Rectal smooth muscle tissue (tissue), 1 donor: ENCODE measurements at regions not wholly inside any gene's neighbourhood (a gene's known extent, or its start where the extent isn't known, plus 50 kb on each side); places are given as distances from the start of the nearest gene placed in this dataset.

Experiments used
- H3K27ac ChIP-seq: one replicate; pipeline ENCODE4 v1.7.0; 2013; ENCODE audit warnings: low read depth, low read length, inconsistent platforms
- H3K27me3 ChIP-seq: one replicate; pipeline ENCODE4 v1.7.0; 2013; ENCODE audit warnings: low read length; ENCODE audit not compliant: control insufficient read depth, insufficient read depth
- H3K36me3 ChIP-seq: one replicate; pipeline ENCODE4 v1.7.0; 2013; ENCODE audit warnings: low read length; ENCODE audit not compliant: control insufficient read depth, insufficient read depth
- H3K4me1 ChIP-seq: one replicate; pipeline ENCODE4 v1.7.0; 2013; ENCODE audit warnings: low read length; ENCODE audit not compliant: control insufficient read depth, insufficient read depth
- H3K4me3 ChIP-seq: one replicate; pipeline ENCODE4 v1.7.0; 2013; ENCODE audit warnings: low read length
- H3K9ac ChIP-seq: one replicate; pipeline ENCODE4 v1.7.0; 2013; ENCODE audit warnings: low read length

DNA sequence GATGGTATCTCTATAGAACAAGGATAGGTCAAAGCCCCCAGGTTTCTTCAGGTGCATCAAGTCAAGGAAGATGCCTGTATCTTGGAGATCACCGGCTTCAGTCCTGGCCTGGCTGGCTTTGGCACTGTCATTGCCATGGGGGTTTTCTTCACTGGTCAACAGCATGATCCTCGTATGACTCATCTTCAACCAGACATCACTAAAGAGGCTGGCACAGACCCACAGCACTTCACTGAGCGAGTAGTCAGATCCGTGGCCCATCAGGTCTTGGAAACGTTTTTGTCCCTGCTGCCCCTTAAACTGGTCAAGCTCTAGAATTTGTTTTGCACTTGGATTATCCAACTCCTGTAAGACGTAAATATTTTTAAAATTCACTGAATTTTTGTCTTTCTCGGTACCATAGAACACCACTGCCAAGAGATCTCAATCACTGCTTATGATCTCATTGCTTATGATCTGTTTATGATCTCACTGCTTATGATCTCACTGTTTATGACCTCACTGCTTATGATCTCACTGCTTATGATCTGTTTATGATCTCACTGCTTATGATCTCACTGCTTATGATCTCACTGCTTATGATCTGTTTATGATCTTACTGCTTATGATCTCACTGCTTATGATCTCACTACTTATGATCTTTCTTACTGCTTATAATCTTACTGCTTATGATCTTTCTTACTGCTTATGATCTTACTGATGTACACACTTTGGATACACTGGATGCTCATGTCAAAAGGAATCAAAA lies 135.2 kb downstream of the CYP26A1 start:
- no peak overlapping the region for H3K9ac ChIP-seq
- no peaks in the 10 kb centered on the region for H3K4me1 ChIP-seq
- H3K27me3 ChIP-seq: no peaks in the 10 kb centered on the region
- no peak overlapping the region for H3K27ac ChIP-seq
- no peak overlapping the region for H3K4me3 ChIP-seq
- no peaks in the 10 kb centered on the region for H3K36me3 ChIP-seq

GRCh38 chr10:93211991-93212390 lies 138.3 kb downstream of the CYP26A1 start:
- Histone ChIP-seq H3K9ac (no peak overlapping the region), H3K27me3 (no peaks in the 10 kb centered on the region)

DNA sequence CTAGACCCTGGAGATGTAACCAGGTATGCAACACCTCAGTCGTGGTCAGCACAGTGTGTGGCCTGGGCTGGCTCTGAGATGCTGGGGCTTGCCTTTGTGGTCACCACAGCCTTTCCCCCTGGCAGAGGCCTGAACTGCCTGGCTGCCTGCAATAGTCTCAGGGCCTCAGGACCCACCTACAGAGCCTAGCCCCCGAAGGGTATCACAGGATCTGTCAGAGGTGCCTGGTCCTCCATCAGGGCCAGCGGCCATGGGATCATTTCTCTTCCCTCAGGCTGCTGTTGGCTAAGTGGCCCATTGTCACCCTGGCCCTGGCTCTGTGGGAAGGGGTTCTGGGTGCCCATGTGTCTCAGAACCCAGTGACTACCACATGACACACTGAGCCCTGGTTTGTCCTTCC lies 141.6 kb downstream of the CYP26A1 start:
- no peaks in the 10 kb centered on the region for H3K36me3 ChIP-seq
- H3K4me3 ChIP-seq: no peak overlapping the region
- H3K9ac ChIP-seq: no peak overlapping the region
- H3K27ac ChIP-seq: no peak overlapping the region
- no peaks in the 10 kb centered on the region for H3K4me1 ChIP-seq
- no peaks in the 10 kb centered on the region for H3K27me3 ChIP-seq

More at GRCh38 chr10:93211991-93212390, 138.3 kb downstream of the CYP26A1 start:
- Histone ChIP-seq H3K36me3 (no peaks in the 10 kb centered on the region), H3K4me1 (no peaks in the 10 kb centered on the region), H3K27ac (no peak overlapping the region), H3K4me3 (no peak overlapping the region)

DNA sequence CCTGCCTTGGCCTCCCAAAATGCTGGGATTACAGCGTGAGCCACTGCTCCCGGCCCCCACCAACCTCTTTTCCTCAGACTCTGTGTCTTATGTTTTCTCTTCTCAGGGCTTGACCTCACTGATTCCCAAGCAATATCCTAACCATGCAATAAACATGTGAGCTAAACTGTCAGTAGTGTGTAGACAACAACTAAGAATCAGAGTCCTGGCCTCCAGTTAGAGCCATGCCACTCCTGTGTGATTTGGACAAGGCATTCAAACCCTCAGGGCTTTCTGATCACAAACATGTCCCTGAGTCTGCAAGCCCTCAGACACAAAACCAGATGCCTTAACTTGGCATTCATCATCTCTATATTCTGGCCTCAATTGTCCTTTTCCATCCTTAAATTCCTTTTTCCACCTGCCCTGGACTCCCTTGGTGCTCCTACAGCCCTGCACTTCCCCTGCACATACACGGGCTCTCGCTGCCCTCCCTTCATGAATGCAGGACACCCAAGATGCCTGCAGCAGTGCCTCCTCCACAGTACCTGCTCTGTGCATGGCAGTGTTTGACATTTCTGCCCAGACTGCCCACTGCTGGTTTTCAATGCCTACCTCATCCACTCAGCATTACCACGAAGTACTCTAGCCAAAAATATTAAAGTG lies 142.8 kb downstream of the CYP26A1 start:
- Histone ChIP-seq H3K4me3 (no peak overlapping the region), H3K9ac (no peak overlapping the region), H3K4me1 (no peaks in the 10 kb centered on the region), H3K27ac (no peak overlapping the region), H3K36me3 (no peaks in the 10 kb centered on the region), H3K27me3 (no peaks in the 10 kb centered on the region)

DNA sequence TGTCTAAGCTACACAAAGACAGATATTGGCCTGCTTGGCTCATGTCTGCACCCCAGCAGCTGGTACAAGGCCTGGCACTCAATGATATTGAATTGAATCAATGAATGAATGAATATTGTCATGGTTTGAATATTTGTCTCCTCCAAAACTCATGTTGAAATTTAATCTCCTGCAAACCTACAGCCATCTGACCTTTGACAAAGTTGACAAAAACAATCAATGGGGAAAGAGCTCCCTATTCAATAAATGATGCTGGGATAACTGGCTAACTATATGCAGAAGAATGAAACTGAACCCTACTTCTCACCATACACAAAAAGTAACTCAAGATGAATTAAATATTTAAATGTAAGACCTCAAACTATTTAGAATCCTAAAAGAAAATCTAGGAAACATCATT lies 144.7 kb downstream of the CYP26A1 start:
- no peaks in the 10 kb centered on the region for H3K36me3 ChIP-seq
- H3K4me3 ChIP-seq: no peak overlapping the region
- H3K9ac ChIP-seq: no peak overlapping the region
- no peak overlapping the region for H3K27ac ChIP-seq
- no peaks in the 10 kb centered on the region for H3K27me3 ChIP-seq
- no peaks in the 10 kb centered on the region for H3K4me1 ChIP-seq

GRCh38 chr10:93219347-93219746 lies 145.7 kb downstream of the CYP26A1 start:
- Histone ChIP-seq H3K4me1 (no peaks in the 10 kb centered on the region), H3K36me3 (no peaks in the 10 kb centered on the region), H3K9ac (no peak overlapping the region), H3K4me3 (no peak overlapping the region), H3K27ac (no peak overlapping the region), H3K27me3 (no peaks in the 10 kb centered on the region)

DNA sequence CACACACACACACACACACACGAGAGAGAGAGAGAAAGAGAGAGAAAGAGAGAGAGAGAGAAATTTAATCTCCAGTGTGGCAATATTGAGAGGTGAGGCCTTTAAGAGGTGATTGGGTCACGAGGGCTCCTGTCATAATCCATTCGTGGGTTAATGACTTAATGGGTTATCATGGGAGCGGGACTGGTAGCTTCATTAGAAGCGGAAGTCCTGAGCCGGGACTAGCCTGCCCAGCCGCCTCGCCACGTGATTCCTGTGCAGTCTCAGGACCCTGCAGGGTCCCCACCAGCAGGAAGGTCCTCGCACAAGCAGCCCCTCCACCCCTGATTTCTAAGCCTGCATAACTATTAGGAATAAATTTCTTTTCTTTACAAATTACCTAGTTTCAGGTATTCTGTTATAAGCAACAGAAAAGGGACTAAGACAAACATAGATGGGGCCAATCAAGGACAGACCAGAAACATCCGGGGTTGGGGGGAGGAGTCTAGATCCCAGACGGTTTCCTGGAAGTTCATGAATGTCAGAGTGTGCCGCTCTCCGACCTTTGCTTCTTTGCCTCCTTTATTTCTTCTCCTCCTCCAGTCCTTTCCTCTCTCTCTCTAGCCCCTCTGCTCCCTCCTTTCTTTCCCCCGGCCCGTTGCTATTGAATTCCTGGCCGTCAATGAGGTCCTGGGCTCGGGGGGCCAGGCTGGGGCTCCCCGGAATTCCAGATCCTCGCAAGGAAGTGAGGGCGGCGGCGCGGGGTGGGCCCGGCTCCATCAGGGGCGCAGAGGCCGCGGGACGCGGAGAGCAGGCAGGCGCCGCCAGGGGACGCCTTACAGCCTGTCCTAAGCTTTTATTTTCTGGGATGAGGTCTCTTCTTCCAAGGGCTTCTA lies 146.8 kb downstream of the CYP26A1 start:
- H3K4me3 ChIP-seq: no peak overlapping the region
- no peaks in the 10 kb centered on the region for H3K4me1 ChIP-seq
- H3K9ac ChIP-seq: no peak overlapping the region
- H3K27me3 ChIP-seq: no peaks in the 10 kb centered on the region
- no peaks in the 10 kb centered on the region for H3K36me3 ChIP-seq
- no peak overlapping the region for H3K27ac ChIP-seq

DNA sequence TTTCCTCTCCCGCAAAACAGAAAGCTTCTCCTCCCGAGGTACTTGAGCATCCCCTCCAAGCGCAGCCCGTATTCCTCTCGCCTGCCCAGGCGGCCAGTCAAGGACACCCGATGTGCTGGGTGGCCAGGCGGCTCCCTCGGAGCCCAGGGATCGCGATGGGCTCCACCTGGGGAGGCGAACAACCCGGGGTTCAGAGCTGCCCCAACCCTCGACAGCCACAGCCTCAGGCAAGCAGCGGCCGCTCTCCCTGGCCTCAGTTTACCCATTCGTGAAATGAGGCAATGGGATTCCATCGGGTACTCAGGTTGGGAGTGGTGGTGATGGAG lies 147.4 kb downstream of the CYP26A1 start:
- Histone ChIP-seq H3K9ac (no peak overlapping the region), H3K36me3 (no peaks in the 10 kb centered on the region), H3K27me3 (no peaks in the 10 kb centered on the region), H3K4me3 (no peak overlapping the region), H3K27ac (no peak overlapping the region), H3K4me1 (no peaks in the 10 kb centered on the region)

GRCh38 chr10:93221521-93221920 lies 147.8 kb downstream of the CYP26A1 start:
- Histone ChIP-seq H3K27ac (no peak overlapping the region), H3K4me3 (no peak overlapping the region), H3K9ac (no peak overlapping the region), H3K27me3 (no peaks in the 10 kb centered on the region), H3K36me3 (no peaks in the 10 kb centered on the region), H3K4me1 (no peaks in the 10 kb centered on the region)

GRCh38 chr10:93222211-93222754 lies 148.6 kb downstream of the CYP26A1 start:
- Histone ChIP-seq H3K27me3 (no peaks in the 10 kb centered on the region), H3K27ac (no peak overlapping the region), H3K4me3 (no peak overlapping the region), H3K4me1 (no peaks in the 10 kb centered on the region), H3K36me3 (no peaks in the 10 kb centered on the region), H3K9ac (no peak overlapping the region)

GRCh38 chr10:93222876-93223275 lies 149.2 kb downstream of the CYP26A1 start:
- no peak overlapping the region for H3K9ac ChIP-seq
- H3K4me3 ChIP-seq: no peak overlapping the region
- H3K4me1 ChIP-seq: no peaks in the 10 kb centered on the region
- no peaks in the 10 kb centered on the region for H3K36me3 ChIP-seq
- no peaks in the 10 kb centered on the region for H3K27me3 ChIP-seq
- H3K27ac ChIP-seq: no peak overlapping the region

- Histone ChIP-seq H3K9ac (no peak overlapping the region), H3K27ac (no peak overlapping the region), H3K4me3 (no peak overlapping the region), H3K27me3 (no peaks in the 10 kb centered on the region), H3K36me3 (no peaks in the 10 kb centered on the region), H3K4me1 (no peaks in the 10 kb centered on the region)
Measured at GRCh38 chr10:93223336-93223735, 149.6 kb downstream of the CYP26A1 start.
